Activated naive CD4-positive, alpha-beta T cell treated with anti-CD3 and anti-CD28 coated beads, Interleukin-2, amount 50 U/mL, for 24 hours (primary cell): ENCODE measurements at regions not wholly inside any gene's neighbourhood (a gene's known extent, or its start where the extent isn't known, plus 50 kb on each side); places are given as distances from the start of the nearest gene placed in this dataset.

Experiments
- H3K27ac Mint-ChIP-seq: one replicate; pipeline ENCODE4 v1.8.0; 2021; ENCODE audit warnings: mild to moderate bottlenecking, mixed read lengths
- H3K27me3 Mint-ChIP-seq: one replicate; pipeline ENCODE4 v1.8.0; 2021; ENCODE audit warnings: mixed read lengths
- H3K36me3 Mint-ChIP-seq: one replicate; pipeline ENCODE4 v1.8.0; 2021; ENCODE audit warnings: mixed read lengths
- H3K4me1 Mint-ChIP-seq: one replicate; pipeline ENCODE4 v1.8.0; 2021; ENCODE audit warnings: mixed read lengths
- H3K4me3 Mint-ChIP-seq: one replicate; pipeline ENCODE4 v1.8.0; 2021; ENCODE audit warnings: mild to moderate bottlenecking, mixed read lengths
- H3K9me3 Mint-ChIP-seq: one replicate; pipeline ENCODE4 v1.8.0; 2021; ENCODE audit warnings: mixed read lengths

GRCh38 chr4:175413561-175413960 is 398.5 kb downstream of the GPM6A start:
- H3K36me3 Mint-ChIP-seq = no peaks in the 10 kb centered on the region
- no peak overlapping the region for H3K4me3 Mint-ChIP-seq
- no peaks in the 10 kb centered on the region for H3K27me3 Mint-ChIP-seq
- H3K27ac Mint-ChIP-seq = no peak overlapping the region
- peaks cover 15% of the 10 kb centered on the region for H3K9me3 Mint-ChIP-seq
- H3K4me1 Mint-ChIP-seq = no peaks in the 10 kb centered on the region

- Mint-ChIP-seq H3K36me3 (no peaks in the 10 kb centered on the region), H3K4me1 (no peaks in the 10 kb centered on the region), H3K4me3 (no peak overlapping the region), H3K9me3 (peaks cover 15% of the 10 kb centered on the region), H3K27ac (no peak overlapping the region), H3K27me3 (no peaks in the 10 kb centered on the region)
Measured at GRCh38 chr4:175414602-175415001, 397.5 kb downstream of the GPM6A start.

- peaks cover 13% of the 10 kb centered on the region for H3K9me3 Mint-ChIP-seq
- no peaks in the 10 kb centered on the region for H3K4me1 Mint-ChIP-seq
- H3K27me3 Mint-ChIP-seq = no peaks in the 10 kb centered on the region
- no peak overlapping the region for H3K27ac Mint-ChIP-seq
- no peak overlapping the region for H3K4me3 Mint-ChIP-seq
- H3K36me3 Mint-ChIP-seq = no peaks in the 10 kb centered on the region
Measured at GRCh38 chr4:175418516-175418915, 393.5 kb downstream of the GPM6A start.

- Mint-ChIP-seq H3K27me3 (no peaks in the 10 kb centered on the region), H3K4me3 (no peak overlapping the region), H3K4me1 (no peaks in the 10 kb centered on the region), H3K27ac (no peak overlapping the region), H3K36me3 (no peaks in the 10 kb centered on the region), H3K9me3 (peaks cover 11% of the 10 kb centered on the region)
Measured at GRCh38 chr4:175419236-175419718, 392.8 kb downstream of the GPM6A start.

GRCh38 chr4:175421506-175421905 is 390.6 kb downstream of the GPM6A start:
- Mint-ChIP-seq H3K4me3 (no peak overlapping the region), H3K36me3 (no peaks in the 10 kb centered on the region), H3K27me3 (no peaks in the 10 kb centered on the region), H3K4me1 (no peaks in the 10 kb centered on the region), H3K27ac (no peak overlapping the region), H3K9me3 (peaks cover 6% of the 10 kb centered on the region)

- H3K4me1 Mint-ChIP-seq = no peaks in the 10 kb centered on the region
- H3K36me3 Mint-ChIP-seq = no peaks in the 10 kb centered on the region
- peaks cover 1% of the 10 kb centered on the region for H3K27me3 Mint-ChIP-seq
- peaks cover 6% of the 10 kb centered on the region for H3K9me3 Mint-ChIP-seq
- no peak overlapping the region for H3K4me3 Mint-ChIP-seq
- H3K27ac Mint-ChIP-seq = no peak overlapping the region
Measured at GRCh38 chr4:175422331-175422730, 389.7 kb downstream of the GPM6A start.

- Mint-ChIP-seq H3K27ac (no peak overlapping the region), H3K4me3 (no peak overlapping the region), H3K27me3 (peaks cover 1% of the 10 kb centered on the region), H3K9me3 (peaks cover 6% of the 10 kb centered on the region), H3K36me3 (no peaks in the 10 kb centered on the region), H3K4me1 (no peaks in the 10 kb centered on the region)
Measured at GRCh38 chr4:175424111-175424510, 388.0 kb downstream of the GPM6A start.

GRCh38 chr4:175427751-175428150 is 384.3 kb downstream of the GPM6A start:
- Mint-ChIP-seq H3K4me3 (no peak overlapping the region), H3K4me1 (no peaks in the 10 kb centered on the region), H3K27ac (no peak overlapping the region), H3K9me3 (no peaks in the 10 kb centered on the region), H3K36me3 (no peaks in the 10 kb centered on the region), H3K27me3 (peaks cover 1% of the 10 kb centered on the region)

- H3K4me3 Mint-ChIP-seq = no peak overlapping the region
- no peaks in the 10 kb centered on the region for H3K36me3 Mint-ChIP-seq
- H3K27ac Mint-ChIP-seq = no peak overlapping the region
- H3K9me3 Mint-ChIP-seq = no peaks in the 10 kb centered on the region
- H3K4me1 Mint-ChIP-seq = no peaks in the 10 kb centered on the region
- peaks cover 1% of the 10 kb centered on the region for H3K27me3 Mint-ChIP-seq
Measured at GRCh38 chr4:175431694-175432093, 380.4 kb downstream of the GPM6A start.

- Mint-ChIP-seq H3K4me3 (no peak overlapping the region), H3K4me1 (no peaks in the 10 kb centered on the region), H3K9me3 (no peaks in the 10 kb centered on the region), H3K27me3 (no peaks in the 10 kb centered on the region), H3K36me3 (no peaks in the 10 kb centered on the region), H3K27ac (no peak overlapping the region)
Measured at GRCh38 chr4:175435381-175435783, 376.7 kb downstream of the GPM6A start.

GRCh38 chr4:175436196-175436595 is 375.9 kb downstream of the GPM6A start:
- Mint-ChIP-seq H3K4me1 (no peaks in the 10 kb centered on the region), H3K4me3 (no peak overlapping the region), H3K27ac (no peak overlapping the region), H3K27me3 (no peaks in the 10 kb centered on the region), H3K36me3 (no peaks in the 10 kb centered on the region), H3K9me3 (no peaks in the 10 kb centered on the region)

GRCh38 chr4:175440786-175441185 is 371.3 kb downstream of the GPM6A start:
- no peak overlapping the region for H3K27ac Mint-ChIP-seq
- no peaks in the 10 kb centered on the region for H3K36me3 Mint-ChIP-seq
- no peaks in the 10 kb centered on the region for H3K27me3 Mint-ChIP-seq
- no peaks in the 10 kb centered on the region for H3K9me3 Mint-ChIP-seq
- H3K4me1 Mint-ChIP-seq = no peaks in the 10 kb centered on the region
- no peak overlapping the region for H3K4me3 Mint-ChIP-seq

GRCh38 chr4:175441256-175441655 is 370.8 kb downstream of the GPM6A start:
- Mint-ChIP-seq H3K4me3 (no peak overlapping the region), H3K4me1 (no peaks in the 10 kb centered on the region), H3K27me3 (no peaks in the 10 kb centered on the region), H3K9me3 (no peaks in the 10 kb centered on the region), H3K36me3 (no peaks in the 10 kb centered on the region), H3K27ac (no peak overlapping the region)

GRCh38 chr4:175443547-175443946 is 368.5 kb downstream of the GPM6A start:
- Mint-ChIP-seq H3K4me3 (no peak overlapping the region), H3K27me3 (no peaks in the 10 kb centered on the region), H3K27ac (no peak overlapping the region), H3K36me3 (no peaks in the 10 kb centered on the region), H3K9me3 (no peaks in the 10 kb centered on the region), H3K4me1 (no peaks in the 10 kb centered on the region)

GRCh38 chr4:175444512-175444911 is 367.6 kb downstream of the GPM6A start:
- no peak overlapping the region for H3K4me3 Mint-ChIP-seq
- no peaks in the 10 kb centered on the region for H3K9me3 Mint-ChIP-seq
- H3K27ac Mint-ChIP-seq = no peak overlapping the region
- no peaks in the 10 kb centered on the region for H3K27me3 Mint-ChIP-seq
- no peaks in the 10 kb centered on the region for H3K36me3 Mint-ChIP-seq
- no peaks in the 10 kb centered on the region for H3K4me1 Mint-ChIP-seq

GRCh38 chr4:175447016-175447415 is 365.0 kb downstream of the GPM6A start:
- Mint-ChIP-seq H3K27ac (no peak overlapping the region), H3K4me1 (no peaks in the 10 kb centered on the region), H3K27me3 (no peaks in the 10 kb centered on the region)

GRCh38 chr4:175450446-175450845 is 361.6 kb downstream of the GPM6A start:
- no peaks in the 10 kb centered on the region for H3K36me3 Mint-ChIP-seq
- H3K27me3 Mint-ChIP-seq = no peaks in the 10 kb centered on the region
- no peak overlapping the region for H3K4me3 Mint-ChIP-seq
- H3K9me3 Mint-ChIP-seq = no peaks in the 10 kb centered on the region
- no peaks in the 10 kb centered on the region for H3K4me1 Mint-ChIP-seq
- H3K27ac Mint-ChIP-seq = no peak overlapping the region

More at GRCh38 chr4:175447016-175447415, 365.0 kb downstream of the GPM6A start:
- Mint-ChIP-seq H3K36me3 (no peaks in the 10 kb centered on the region), H3K4me3 (no peak overlapping the region), H3K9me3 (no peaks in the 10 kb centered on the region)
